A549 (cell line): ENCODE measurements at regions not wholly inside any gene's neighbourhood (a gene's known extent, or its start where the extent isn't known, plus 50 kb on each side); places are given as distances from the start of the nearest gene placed in this dataset.
"Not testable (repeated sequence)": the region's sequence is repeated elsewhere in the genome, so short reads cannot be mapped to it uniquely, and the experiment has no call there.

ENCODE experiments used
- GATA3 ChIP-seq: IDR thresholded peaks from 2 replicates; pipeline ENCODE4 v1.6.1; 2012; ENCODE audit warnings: borderline replicate concordance
- MAZ ChIP-seq: fragments of 150-350 bp; IDR thresholded peaks from 2 replicates; pipeline ENCODE4 v1.6.1; 2014; ENCODE audit warnings: antibody characterized with exemption, low read depth, low read length, borderline replicate concordance
- NR3C1 ChIP-seq: fragments of >200 bp; sonication (Bioruptor Twin); formaldehyde crosslinking; IDR thresholded peaks from 3 replicates; pipeline ENCODE4 v1.6.1; 2017
- POLR2A ChIP-seq: IDR thresholded peaks from 2 replicates; pipeline ENCODE4 v1.6.1; 2012; ENCODE audit warnings: mild to moderate bottlenecking, low read length
- REST ChIP-seq: fragments of 200-600 bp; sonication (generic); IDR thresholded peaks from 2 replicates; pipeline ENCODE4 v1.6.1; 2016; ENCODE audit warnings: antibody characterized with exemption, mild to moderate bottlenecking, moderate library complexity
- SMC3 ChIP-seq: fragments of >200 bp; sonication (Bioruptor Twin); formaldehyde crosslinking; IDR thresholded peaks from 3 replicates; pipeline ENCODE4 v1.6.1; 2018; ENCODE audit warnings: inconsistent platforms
- TF ChIP-seq, protein P1 (sequence below): fragments of >200 bp; sonication (Bioruptor Twin); formaldehyde crosslinking; IDR thresholded peaks from 3 replicates; pipeline ENCODE4 v1.5.1; 2016

GRCh38 chr15:77861997-77862635 lies 215.4 kb downstream of the TBC1D2B start:
- TF ChIP-seq, protein P1, sequence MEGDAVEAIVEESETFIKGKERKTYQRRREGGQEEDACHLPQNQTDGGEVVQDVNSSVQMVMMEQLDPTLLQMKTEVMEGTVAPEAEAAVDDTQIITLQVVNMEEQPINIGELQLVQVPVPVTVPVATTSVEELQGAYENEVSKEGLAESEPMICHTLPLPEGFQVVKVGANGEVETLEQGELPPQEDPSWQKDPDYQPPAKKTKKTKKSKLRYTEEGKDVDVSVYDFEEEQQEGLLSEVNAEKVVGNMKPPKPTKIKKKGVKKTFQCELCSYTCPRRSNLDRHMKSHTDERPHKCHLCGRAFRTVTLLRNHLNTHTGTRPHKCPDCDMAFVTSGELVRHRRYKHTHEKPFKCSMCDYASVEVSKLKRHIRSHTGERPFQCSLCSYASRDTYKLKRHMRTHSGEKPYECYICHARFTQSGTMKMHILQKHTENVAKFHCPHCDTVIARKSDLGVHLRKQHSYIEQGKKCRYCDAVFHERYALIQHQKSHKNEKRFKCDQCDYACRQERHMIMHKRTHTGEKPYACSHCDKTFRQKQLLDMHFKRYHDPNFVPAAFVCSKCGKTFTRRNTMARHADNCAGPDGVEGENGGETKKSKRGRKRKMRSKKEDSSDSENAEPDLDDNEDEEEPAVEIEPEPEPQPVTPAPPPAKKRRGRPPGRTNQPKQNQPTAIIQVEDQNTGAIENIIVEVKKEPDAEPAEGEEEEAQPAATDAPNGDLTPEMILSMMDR, result not testable (repeated sequence)
- TF ChIP-seq MAZ, POLR2A, GATA3, NR3C1, REST, SMC3: not testable (repeated sequence)
